Lower leg skin (tissue), 4 donors: ENCODE measurements at regions not wholly inside any gene's neighbourhood (a gene's known extent, or its start where the extent isn't known, plus 50 kb on each side); places are given as distances from the start of the nearest gene placed in this dataset.

Experiments used
- DNase-seq, 2 donors: peaks; one replicate each; pipeline ENCODE4 v3.0.0-alpha.2; 2019; ENCODE audit warnings: low spot score in 2 of 2
- H3K4me3 ChIP-seq: fragments of 200-600 bp; sonication (generic); 2 replicates; pipeline ENCODE4 v1.5.1; 2017; ENCODE audit warnings: mild to moderate bottlenecking, low read depth; ENCODE audit not compliant: poor library complexity, severe bottlenecking
- POLR2A ChIP-seq, 2 donors: fragments of 450-650 bp; IDR thresholded peaks; one replicate each; pipeline ENCODE4 v1.6.1; 2016 to 2017; ENCODE audit warnings: antibody characterized with exemption in 2 of 2, mild to moderate bottlenecking in 1 of 2, moderate library complexity in 1 of 2
- WGBS, 2 donors: methylation state at CpG; one replicate each; pipeline ENCODE4 v1.1.5; 2018; 5-methylcytosine and 5-hydroxymethylcytosine counted together
- intact Hi-C: fragments of 100-400 bp; cut with DNase I; formaldehyde crosslinking; loops from one replicate; pipeline ENCODE4 v1.15.0; 2023; ENCODE audit warnings: low total_unique reads
- TF ChIP-seq, protein P1 (sequence below), 3 donors: fragments of 450-650 bp; IDR thresholded peaks; one replicate each; pipeline ENCODE4 v1.5.1; 2016; ENCODE audit warnings: antibody characterized with exemption in 3 of 3, mild to moderate bottlenecking in 3 of 3, moderate library complexity in 2 of 3

- no peak for TF ChIP-seq POLR2A (IDR thresholded peaks at IDR 0.05)
- TF ChIP-seq, protein P1, sequence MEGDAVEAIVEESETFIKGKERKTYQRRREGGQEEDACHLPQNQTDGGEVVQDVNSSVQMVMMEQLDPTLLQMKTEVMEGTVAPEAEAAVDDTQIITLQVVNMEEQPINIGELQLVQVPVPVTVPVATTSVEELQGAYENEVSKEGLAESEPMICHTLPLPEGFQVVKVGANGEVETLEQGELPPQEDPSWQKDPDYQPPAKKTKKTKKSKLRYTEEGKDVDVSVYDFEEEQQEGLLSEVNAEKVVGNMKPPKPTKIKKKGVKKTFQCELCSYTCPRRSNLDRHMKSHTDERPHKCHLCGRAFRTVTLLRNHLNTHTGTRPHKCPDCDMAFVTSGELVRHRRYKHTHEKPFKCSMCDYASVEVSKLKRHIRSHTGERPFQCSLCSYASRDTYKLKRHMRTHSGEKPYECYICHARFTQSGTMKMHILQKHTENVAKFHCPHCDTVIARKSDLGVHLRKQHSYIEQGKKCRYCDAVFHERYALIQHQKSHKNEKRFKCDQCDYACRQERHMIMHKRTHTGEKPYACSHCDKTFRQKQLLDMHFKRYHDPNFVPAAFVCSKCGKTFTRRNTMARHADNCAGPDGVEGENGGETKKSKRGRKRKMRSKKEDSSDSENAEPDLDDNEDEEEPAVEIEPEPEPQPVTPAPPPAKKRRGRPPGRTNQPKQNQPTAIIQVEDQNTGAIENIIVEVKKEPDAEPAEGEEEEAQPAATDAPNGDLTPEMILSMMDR (IDR thresholded peaks at IDR 0.05), result no peak
- DNase-seq, result no peak
- WGBS, 2 donors, result 83 to 87% methylated on average over 2 of the region's 2 CpGs
- H3K4me3 ChIP-seq, result no peak overlapping the region
- intact Hi-C loops, result no loop called here
These were observed 125.5 kb upstream of the HS3ST2 start for GRCh38 chr16:22688463-22688862.

DNA sequence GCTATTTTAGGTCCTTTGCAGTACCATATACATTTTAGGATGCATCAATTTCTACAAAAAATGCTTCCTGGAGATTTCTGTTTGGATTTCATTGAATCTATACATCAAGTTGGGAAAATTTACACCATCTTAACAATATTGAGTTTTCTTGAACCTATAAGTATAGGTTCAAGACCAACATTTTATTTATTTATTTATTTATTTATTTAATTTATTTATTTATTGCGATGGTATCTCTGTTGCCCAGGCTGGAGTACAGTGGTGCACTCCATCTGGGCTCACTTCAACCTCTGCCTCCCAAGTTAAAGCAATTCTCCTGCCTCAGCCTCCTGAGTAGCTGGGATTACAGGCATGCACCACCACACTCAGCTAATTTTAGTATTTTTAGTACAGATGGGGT lies 125.0 kb upstream of the HS3ST2 start:
- no peak overlapping the region for H3K4me3 ChIP-seq
- WGBS, 2 donors, result 84 to 94% methylated on average over 1 of the region's 1 CpG
- no peak for DNase-seq
- TF ChIP-seq POLR2A (IDR thresholded peaks at IDR 0.05), result no peak
- TF ChIP-seq, protein P1 (IDR thresholded peaks at IDR 0.05), result no peak
- intact Hi-C loops, result no loop called here

- intact Hi-C loops, result no loop called here
- DNase-seq, result no peak
- H3K4me3 ChIP-seq, result no peak overlapping the region
- WGBS, 2 donors, result 85 to 100% methylated on average over 3 of the region's 3 CpGs
- TF ChIP-seq POLR2A (IDR thresholded peaks at IDR 0.05), result no peak
- TF ChIP-seq, protein P1 (IDR thresholded peaks at IDR 0.05), result no peak
These were observed 122.6 kb upstream of the HS3ST2 start for GRCh38 chr16:22691335-22691734.

- WGBS, 2 donors, result 59 to 69% methylated on average over 1 of the region's 1 CpG
- intact Hi-C loops, result no loop called here
These were observed 121.9 kb upstream of the HS3ST2 start for GRCh38 chr16:22692034-22692433.

GRCh38 chr16:22692916-22693637 lies 120.9 kb upstream of the HS3ST2 start:
- TF ChIP-seq, protein P1 (IDR thresholded peaks at IDR 0.05), result no peak
- TF ChIP-seq POLR2A (IDR thresholded peaks at IDR 0.05), result no peak

More at GRCh38 chr16:22692034-22692433, 121.9 kb upstream of the HS3ST2 start:
- TF ChIP-seq POLR2A (IDR thresholded peaks at IDR 0.05), result no peak
- TF ChIP-seq, protein P1 (IDR thresholded peaks at IDR 0.05), result no peak
- DNase-seq, result no peak
- H3K4me3 ChIP-seq, result no peak overlapping the region

More at GRCh38 chr16:22692916-22693637, 120.9 kb upstream of the HS3ST2 start:
- intact Hi-C loops, result no loop called here
- peak in 1 of 2 donors; percentile 82 for DNase-seq
- no peak overlapping the region for H3K4me3 ChIP-seq
- 68 to 87% methylated on average over 6 of the region's 6 CpGs for WGBS, 2 donors
